ENCODE measurements at regions not wholly inside any gene's neighbourhood (a gene's known extent, or its start where the extent isn't known, plus 50 kb on each side); places are given as distances from the start of the nearest gene placed in this dataset.

DNA sequence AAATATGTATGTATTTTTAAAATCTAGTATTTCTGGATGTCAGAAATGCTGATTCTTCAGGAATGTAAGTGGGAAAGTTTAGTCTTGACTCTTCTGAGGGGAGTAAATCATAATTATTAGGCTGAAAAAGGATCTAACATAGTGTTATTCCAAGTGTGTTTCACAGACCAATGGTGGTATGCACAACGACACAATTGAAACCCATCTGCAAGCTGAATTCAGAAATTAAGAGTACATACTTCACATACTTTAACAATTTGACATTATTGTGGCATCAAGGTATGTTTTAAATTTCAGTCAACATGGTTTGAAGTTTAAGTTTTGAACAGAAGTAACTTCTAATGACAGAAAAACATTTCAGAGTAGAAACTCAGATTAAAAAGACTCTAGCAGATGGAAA, 236.7 kb downstream of the SLC7A11 start:
- H3K4me1 ChIP-seq (ENCODE audit: control insufficient read depth in 2 of 2, insufficient read depth in 2 of 2, low read length in 2 of 2): no peaks in the 10 kb centered on the region
- ATAC-seq (no peak), DNase-seq (no peak)
- no peak overlapping the region for H3K27ac Mint-ChIP-seq
- no peaks in the 10 kb centered on the region for H3K9me3 ChIP-seq (ENCODE audit: control insufficient read depth in 2 of 3, low read length in 3 of 3)
- ChIA-PET CTCF (no interaction called here), POLR2A (no interaction called here)
- H3K9me3 Mint-ChIP-seq: peaks cover 0 to 5% (median 0%) of the 10 kb centered on the region in 11 donors
- H3K27me3 ChIP-seq (ENCODE audit: control insufficient read depth in 2 of 2, insufficient read depth in 2 of 2, low read length in 2 of 2): no peaks in the 10 kb centered on the region
- no peak overlapping the region for H3K4me3 Mint-ChIP-seq
- H3K4me1 Mint-ChIP-seq: no peaks in the 10 kb centered on the region
- H3K27ac ChIP-seq (ENCODE audit: low read depth, low read length): no peak overlapping the region
- no peaks in the 10 kb centered on the region for H3K36me3 Mint-ChIP-seq
- intact Hi-C loops (cut with micrococcal nuclease): no loop called here
- H3K36me3 ChIP-seq (ENCODE audit: control insufficient read depth in 2 of 3, insufficient read depth in 3 of 3, low read length in 3 of 3): no peaks in the 10 kb centered on the region
- peaks cover 0 to 5% (median 0%) of the 10 kb centered on the region in 5 donors for H3K27me3 Mint-ChIP-seq
- H3K4me3 ChIP-seq (ENCODE audit: low read length): no peak overlapping the region

DNA sequence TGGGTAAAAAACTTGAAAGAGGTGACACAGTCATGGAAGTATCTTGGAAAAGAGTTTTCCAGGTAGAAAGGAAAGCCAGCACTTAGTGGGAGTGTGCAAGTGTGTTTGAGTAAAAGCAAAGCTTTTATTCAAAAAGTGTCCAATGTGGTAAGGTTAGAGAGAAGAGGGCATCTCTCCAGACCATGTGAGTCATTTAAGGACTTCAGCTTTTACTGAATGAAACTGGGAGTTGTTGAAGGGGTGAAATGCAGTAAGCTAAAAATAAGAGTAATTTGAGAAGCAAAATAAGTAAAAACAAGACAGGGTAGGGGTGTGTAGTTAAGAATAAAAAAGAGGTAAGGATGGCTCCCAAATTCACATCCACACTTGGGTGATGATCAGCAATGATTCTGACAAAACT, 238.9 kb downstream of the SLC7A11 start:
- POLR2A ChIA-PET: no interaction called here
- H3K4me1 Mint-ChIP-seq: no peaks in the 10 kb centered on the region
- peaks cover 0 to 5% (median 0%) of the 10 kb centered on the region in 11 donors for H3K9me3 Mint-ChIP-seq
- no peaks in the 10 kb centered on the region for H3K9me3 ChIP-seq (ENCODE audit: control insufficient read depth in 2 of 3, low read length in 3 of 3)
- no peak overlapping the region for H3K27ac ChIP-seq (ENCODE audit: low read depth, low read length)
- H3K4me3 Mint-ChIP-seq: no peak overlapping the region
- H3K27me3 Mint-ChIP-seq: peaks cover 0 to 5% (median 0%) of the 10 kb centered on the region in 5 donors
- H3K36me3 Mint-ChIP-seq: no peaks in the 10 kb centered on the region
- CTCF ChIA-PET: no interaction called here
- no peak for ATAC-seq
- no peak overlapping the region for H3K4me3 ChIP-seq (ENCODE audit: low read length)
- H3K36me3 ChIP-seq (ENCODE audit: control insufficient read depth in 2 of 3, insufficient read depth in 3 of 3, low read length in 3 of 3): no peaks in the 10 kb centered on the region
- H3K27ac Mint-ChIP-seq: no peak overlapping the region
- DNase-seq: no peak
- no peaks in the 10 kb centered on the region for H3K4me1 ChIP-seq (ENCODE audit: control insufficient read depth in 2 of 2, insufficient read depth in 2 of 2, low read length in 2 of 2)
- H3K27me3 ChIP-seq (ENCODE audit: control insufficient read depth in 2 of 2, insufficient read depth in 2 of 2, low read length in 2 of 2): no peaks in the 10 kb centered on the region
- intact Hi-C loops (cut with micrococcal nuclease): no loop called here

DNA sequence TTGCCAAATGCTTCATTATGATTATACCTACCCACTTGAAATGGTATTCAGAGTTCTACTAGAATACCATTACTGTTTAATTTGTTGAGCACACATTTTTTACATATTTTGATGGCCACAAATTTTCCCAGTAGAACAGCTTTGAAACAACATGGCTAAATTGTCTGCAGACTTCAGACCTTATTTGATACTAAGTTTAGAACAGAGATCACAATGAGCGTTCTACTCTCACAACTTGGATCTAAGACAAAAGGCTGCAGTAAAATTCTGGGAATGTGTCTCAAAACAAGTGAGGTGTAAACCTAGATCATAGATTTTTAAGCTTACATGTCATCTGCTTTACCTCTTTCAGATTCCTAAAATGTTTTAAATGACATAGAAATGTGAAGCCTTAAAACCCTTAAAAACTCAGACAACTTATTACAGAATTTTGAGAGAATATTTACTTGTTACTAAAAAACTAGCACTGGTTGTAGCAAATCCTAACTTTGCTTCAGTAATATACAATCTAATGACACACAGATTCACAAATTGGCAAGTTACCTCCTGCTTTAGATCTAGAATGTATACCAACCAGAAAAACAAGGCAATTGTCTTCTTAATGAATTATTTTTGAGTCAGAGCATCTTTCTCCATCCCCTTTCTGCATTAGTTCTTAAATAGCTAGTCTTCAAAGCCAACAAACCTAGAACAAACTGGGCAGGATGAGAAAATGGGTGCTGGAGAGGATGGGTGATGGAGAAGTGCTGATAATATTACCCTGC, 243.3 kb downstream of the SLC7A11 start:
- DNase-seq: no peak
- Mint-ChIP-seq H3K36me3 (no peaks in the 10 kb centered on the region), H3K4me3 (no peak overlapping the region), H3K27me3 (peaks cover 0 to 5% (median 0%) of the 10 kb centered on the region in 5 donors), H3K27ac (no peak overlapping the region), H3K9me3 (peaks cover 0 to 6% (median 0%) of the 10 kb centered on the region in 11 donors), H3K4me1 (no peaks in the 10 kb centered on the region)
- intact Hi-C loops (cut with micrococcal nuclease): no loop called here
- Histone ChIP-seq H3K9me3 (ENCODE audit: control insufficient read depth in 2 of 3, low read length in 3 of 3) (no peaks in the 10 kb centered on the region), H3K36me3 (ENCODE audit: control insufficient read depth in 2 of 3, insufficient read depth in 3 of 3, low read length in 3 of 3) (no peaks in the 10 kb centered on the region), H3K4me3 (ENCODE audit: low read length) (no peak overlapping the region), H3K27me3 (ENCODE audit: control insufficient read depth in 2 of 2, insufficient read depth in 2 of 2, low read length in 2 of 2) (no peaks in the 10 kb centered on the region), H3K4me1 (ENCODE audit: control insufficient read depth in 2 of 2, insufficient read depth in 2 of 2, low read length in 2 of 2) (no peaks in the 10 kb centered on the region), H3K27ac (ENCODE audit: low read depth, low read length) (no peak overlapping the region)
- ChIA-PET CTCF (no interaction called here), POLR2A (no interaction called here)
- ATAC-seq: no peak

DNA sequence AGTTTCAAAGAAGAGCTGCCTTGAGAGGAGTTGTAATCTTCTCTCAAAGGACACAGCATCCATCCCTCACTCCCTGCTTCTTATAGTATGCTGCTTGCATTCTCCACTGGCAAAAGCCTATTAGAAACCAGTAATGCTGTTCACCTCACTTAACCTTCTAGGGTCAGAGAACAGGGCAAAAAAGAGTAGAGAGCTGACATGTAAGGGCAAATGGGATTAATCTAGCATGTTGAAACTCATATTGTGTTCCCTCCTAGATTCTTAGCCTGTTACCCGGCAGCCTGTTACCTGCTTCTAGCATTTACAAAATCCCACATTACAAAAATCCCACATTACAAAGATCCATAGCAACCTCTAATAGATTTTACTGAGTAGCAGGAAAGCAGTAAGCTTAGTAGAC, 244.7 kb downstream of the SLC7A11 start:
- no peaks in the 10 kb centered on the region for H3K36me3 ChIP-seq (ENCODE audit: control insufficient read depth in 2 of 3, insufficient read depth in 3 of 3, low read length in 3 of 3)
- DNase-seq (no peak), ATAC-seq (no peak)
- POLR2A ChIA-PET: no interaction called here
- Mint-ChIP-seq H3K36me3 (no peaks in the 10 kb centered on the region), H3K27me3 (no peaks in the 10 kb centered on the region), H3K27ac (no peak overlapping the region), H3K4me1 (no peaks in the 10 kb centered on the region), H3K4me3 (no peak overlapping the region), H3K9me3 (peaks cover 0 to 6% (median 0%) of the 10 kb centered on the region in 11 donors)
- CTCF ChIA-PET: no interaction called here
- H3K4me3 ChIP-seq (ENCODE audit: low read length): no peak overlapping the region
- H3K4me1 ChIP-seq (ENCODE audit: control insufficient read depth in 2 of 2, insufficient read depth in 2 of 2, low read length in 2 of 2): no peaks in the 10 kb centered on the region
- no peaks in the 10 kb centered on the region for H3K27me3 ChIP-seq (ENCODE audit: control insufficient read depth in 2 of 2, insufficient read depth in 2 of 2, low read length in 2 of 2)
- intact Hi-C loops (cut with micrococcal nuclease): no loop called here
- no peaks in the 10 kb centered on the region for H3K9me3 ChIP-seq (ENCODE audit: control insufficient read depth in 2 of 3, low read length in 3 of 3)
- H3K27ac ChIP-seq (ENCODE audit: low read depth, low read length): no peak overlapping the region

DNA sequence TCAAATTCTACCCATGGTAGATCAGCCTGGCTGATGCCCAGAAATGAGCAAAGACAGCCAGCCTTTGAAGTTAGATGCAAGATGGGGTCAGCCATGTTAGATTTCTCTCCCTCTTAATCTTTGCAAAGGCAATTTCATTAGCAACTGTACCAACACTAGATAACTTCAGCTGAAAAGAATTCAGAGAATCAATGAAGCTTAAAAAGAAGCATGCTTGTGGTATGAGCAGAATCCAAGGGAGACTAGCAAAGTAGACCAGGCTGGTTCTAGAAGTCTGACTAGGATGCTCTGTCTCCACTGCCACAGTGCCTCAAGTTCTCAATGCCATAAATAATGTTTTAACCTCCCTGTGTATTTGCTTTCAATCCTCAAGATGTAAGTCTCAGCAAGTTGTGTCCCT, 247.3 kb downstream of the SLC7A11 start:
- Mint-ChIP-seq H3K27me3 (no peaks in the 10 kb centered on the region), H3K4me3 (no peak overlapping the region), H3K36me3 (no peaks in the 10 kb centered on the region), H3K9me3 (peaks cover 0 to 6% (median 0%) of the 10 kb centered on the region in 11 donors), H3K27ac (no peak overlapping the region), H3K4me1 (no peaks in the 10 kb centered on the region)
- POLR2A ChIA-PET: no interaction called here
- Histone ChIP-seq H3K4me1 (ENCODE audit: control insufficient read depth in 2 of 2, insufficient read depth in 2 of 2, low read length in 2 of 2) (no peaks in the 10 kb centered on the region), H3K27ac (ENCODE audit: low read depth, low read length) (no peak overlapping the region), H3K36me3 (ENCODE audit: control insufficient read depth in 2 of 3, insufficient read depth in 3 of 3, low read length in 3 of 3) (no peaks in the 10 kb centered on the region), H3K27me3 (ENCODE audit: control insufficient read depth in 2 of 2, insufficient read depth in 2 of 2, low read length in 2 of 2) (no peaks in the 10 kb centered on the region), H3K4me3 (ENCODE audit: low read length) (no peak overlapping the region), H3K9me3 (ENCODE audit: control insufficient read depth in 2 of 3, low read length in 3 of 3) (no peaks in the 10 kb centered on the region)
- intact Hi-C loops (cut with micrococcal nuclease): no loop called here
- ATAC-seq (no peak), DNase-seq (no peak)
- CTCF ChIA-PET: no interaction called here

DNA sequence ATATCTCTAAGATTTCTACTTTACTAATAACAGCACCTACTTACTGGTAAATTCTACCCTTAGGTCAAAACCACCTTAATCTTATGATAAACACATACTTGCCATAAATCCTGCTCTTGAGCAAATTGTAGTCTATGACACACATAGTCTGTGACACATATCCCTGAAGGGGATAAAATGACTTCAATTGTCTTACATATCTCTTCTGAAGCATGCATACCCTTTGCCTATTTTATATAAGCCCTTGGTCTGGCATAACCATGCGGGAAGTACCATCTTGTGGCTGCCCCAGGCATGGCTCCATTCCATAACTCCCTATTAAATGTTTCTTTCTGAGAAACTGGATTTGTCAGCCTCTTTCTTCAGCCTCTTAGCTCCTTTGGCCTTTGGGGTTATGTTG, 248.9 kb downstream of the SLC7A11 start:
- Histone ChIP-seq H3K27me3 (ENCODE audit: control insufficient read depth in 2 of 2, insufficient read depth in 2 of 2, low read length in 2 of 2) (no peaks in the 10 kb centered on the region), H3K36me3 (ENCODE audit: control insufficient read depth in 2 of 3, insufficient read depth in 3 of 3, low read length in 3 of 3) (no peaks in the 10 kb centered on the region), H3K4me3 (ENCODE audit: low read length) (no peak overlapping the region), H3K27ac (ENCODE audit: low read depth, low read length) (no peak overlapping the region), H3K4me1 (ENCODE audit: control insufficient read depth in 2 of 2, insufficient read depth in 2 of 2, low read length in 2 of 2) (no peaks in the 10 kb centered on the region), H3K9me3 (ENCODE audit: control insufficient read depth in 2 of 3, low read length in 3 of 3) (no peaks in the 10 kb centered on the region)
- no peaks in the 10 kb centered on the region for H3K27me3 Mint-ChIP-seq
- H3K36me3 Mint-ChIP-seq: no peaks in the 10 kb centered on the region
- H3K4me1 Mint-ChIP-seq: no peaks in the 10 kb centered on the region
- ChIA-PET POLR2A (no interaction called here), CTCF (no interaction called here)
- intact Hi-C loops (cut with micrococcal nuclease): no loop called here
- no peak for DNase-seq
- no peak overlapping the region for H3K27ac Mint-ChIP-seq
- peaks cover 0 to 6% (median 0%) of the 10 kb centered on the region in 11 donors for H3K9me3 Mint-ChIP-seq
- ATAC-seq: no peak
- H3K4me3 Mint-ChIP-seq: no peak overlapping the region

DNA sequence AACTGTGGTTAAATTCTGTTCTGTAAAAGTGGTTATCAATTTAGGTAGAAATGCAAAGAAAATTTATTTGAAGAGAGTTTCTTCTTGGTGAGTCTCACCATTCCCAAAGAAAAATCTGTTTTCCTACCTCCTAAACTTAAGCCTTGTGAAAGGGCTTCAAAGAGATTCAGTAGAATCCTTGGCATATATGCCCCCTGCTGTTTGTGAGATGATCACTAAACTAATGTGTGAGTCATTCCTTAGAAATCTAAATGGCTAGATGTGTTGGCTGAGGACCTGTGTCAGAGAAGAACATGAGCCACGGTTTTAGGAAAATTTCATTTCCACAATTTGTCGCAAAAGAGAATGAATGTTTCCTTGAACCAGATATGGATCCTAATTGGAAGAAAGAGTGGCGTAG, 260.9 kb downstream of the SLC7A11 start:
- CTCF ChIA-PET: no interaction called here
- H3K9me3 Mint-ChIP-seq: peaks cover 0 to 6% (median 2%) of the 10 kb centered on the region in 11 donors
- H3K27me3 ChIP-seq (ENCODE audit: control insufficient read depth in 2 of 2, insufficient read depth in 2 of 2, low read length in 2 of 2): no peaks in the 10 kb centered on the region
- H3K27me3 Mint-ChIP-seq: no peaks in the 10 kb centered on the region
- no peaks in the 10 kb centered on the region for H3K36me3 ChIP-seq (ENCODE audit: control insufficient read depth in 2 of 3, insufficient read depth in 3 of 3, low read length in 3 of 3)
- H3K27ac Mint-ChIP-seq: no peak overlapping the region
- intact Hi-C loops (cut with micrococcal nuclease): no loop called here
- no peaks in the 10 kb centered on the region for H3K4me1 Mint-ChIP-seq
- no peaks in the 10 kb centered on the region for H3K4me1 ChIP-seq (ENCODE audit: control insufficient read depth in 2 of 2, insufficient read depth in 2 of 2, low read length in 2 of 2)
- POLR2A ChIA-PET: no interaction called here
- H3K4me3 ChIP-seq (ENCODE audit: low read length): no peak overlapping the region
- no peak overlapping the region for H3K4me3 Mint-ChIP-seq
- ATAC-seq (no peak), DNase-seq (no peak)
- H3K27ac ChIP-seq (ENCODE audit: low read depth, low read length): no peak overlapping the region
- H3K9me3 ChIP-seq (ENCODE audit: control insufficient read depth in 2 of 3, low read length in 3 of 3): no peaks in the 10 kb centered on the region
- H3K36me3 Mint-ChIP-seq: no peaks in the 10 kb centered on the region
